ENCODE measurements at regions not wholly inside any gene's neighbourhood (a gene's known extent, or its start where the extent isn't known, plus 50 kb on each side); places are given as distances from the start of the nearest gene placed in this dataset.

- no peak for DNase-seq (ENCODE audit: extremely low read depth, low read depth)
- TF ChIP-seq CTCF (IDR thresholded peaks at IDR 0.05; ENCODE audit: low read depth, low read length), result no peak
These were observed 156.0 kb upstream of the DIO3 start for GRCh38 chr14:101405171-101405883.

GRCh38 chr14:101406921-101407320 lies 154.4 kb upstream of the DIO3 start:
- no peak for TF ChIP-seq CTCF (IDR thresholded peaks at IDR 0.05; ENCODE audit: low read depth, low read length)

GRCh38 chr14:101407328-101407727 lies 154.0 kb upstream of the DIO3 start:
- DNase-seq (ENCODE audit: extremely low read depth, low read depth), result no peak
- TF ChIP-seq CTCF (IDR thresholded peaks at IDR 0.05; ENCODE audit: low read depth, low read length), result no peak

More at GRCh38 chr14:101406921-101407320, 154.4 kb upstream of the DIO3 start:
- DNase-seq (ENCODE audit: extremely low read depth, low read depth), result no peak

GRCh38 chr14:101408077-101408831 lies 153.0 kb upstream of the DIO3 start:
- DNase-seq (ENCODE audit: extremely low read depth, low read depth), result peak; percentile 56
- TF ChIP-seq CTCF (IDR thresholded peaks at IDR 0.05; ENCODE audit: low read depth, low read length), result no peak

- TF ChIP-seq CTCF (IDR thresholded peaks at IDR 0.05; ENCODE audit: low read depth, low read length), result no peak
- DNase-seq (ENCODE audit: extremely low read depth, low read depth), result no peak
These were observed 152.2 kb upstream of the DIO3 start for GRCh38 chr14:101409006-101409543.

GRCh38 chr14:101410126-101410525 lies 151.2 kb upstream of the DIO3 start:
- TF ChIP-seq CTCF (IDR thresholded peaks at IDR 0.05; ENCODE audit: low read depth, low read length), result no peak
- no peak for DNase-seq (ENCODE audit: extremely low read depth, low read depth)

GRCh38 chr14:101411151-101411550 lies 150.1 kb upstream of the DIO3 start:
- TF ChIP-seq CTCF (IDR thresholded peaks at IDR 0.05; ENCODE audit: low read depth, low read length), result no peak
- no peak for DNase-seq (ENCODE audit: extremely low read depth, low read depth)

All from AG09319 (cell line).